Skin epidermis (tissue), 12 donors: ENCODE measurements at regions not wholly inside any gene's neighbourhood (a gene's known extent, or its start where the extent isn't known, plus 50 kb on each side); places are given as distances from the start of the nearest gene placed in this dataset.

Source experiments
- H3K27ac ChIP-seq, 21 experiments: fragments of 200-600 bp; sonication (generic) in 11 of 21; one replicate each; pipeline ENCODE4 v1.5.0; 2020; ENCODE audit warnings: mild to moderate bottlenecking in 3 of 21, inconsistent platforms in 2 of 21, moderate library complexity in 2 of 21
- H3K4me3 ChIP-seq, 7 experiments: fragments of 200-600 bp; sonication (generic) in 2 of 7; one replicate each; pipeline ENCODE4 v1.5.0; 2020; ENCODE audit warnings: inconsistent platforms in 2 of 7, mild to moderate bottlenecking in 2 of 7, moderate library complexity in 1 of 7

GRCh38 chr16:63349961-63350360, 1313.7 kb upstream of the CDH8 start:
- no peak overlapping the region for H3K27ac ChIP-seq
- no peak overlapping the region for H3K4me3 ChIP-seq

GRCh38 chr16:63346000-63346399, 1309.8 kb upstream of the CDH8 start:
- H3K4me3 ChIP-seq: no peak overlapping the region
- no peak overlapping the region for H3K27ac ChIP-seq

- no peak overlapping the region for H3K4me3 ChIP-seq
- H3K27ac ChIP-seq: no peak overlapping the region
Observed at GRCh38 chr16:63337264-63337663, 1301.0 kb upstream of the CDH8 start.

GRCh38 chr16:63331111-63331510, 1294.9 kb upstream of the CDH8 start:
- H3K4me3 ChIP-seq: no peak overlapping the region
- no peak overlapping the region for H3K27ac ChIP-seq

- no peak overlapping the region for H3K4me3 ChIP-seq
- no peak overlapping the region for H3K27ac ChIP-seq
Observed at GRCh38 chr16:63326736-63327339, 1290.6 kb upstream of the CDH8 start.

- Histone ChIP-seq H3K27ac (no peak overlapping the region), H3K4me3 (no peak overlapping the region)
Observed at GRCh38 chr16:63323722-63324705, 1287.8 kb upstream of the CDH8 start.

- H3K27ac ChIP-seq: no peak overlapping the region
- H3K4me3 ChIP-seq: no peak overlapping the region
Observed at GRCh38 chr16:63323055-63323454, 1286.8 kb upstream of the CDH8 start.

- Histone ChIP-seq H3K4me3 (no peak overlapping the region), H3K27ac (no peak overlapping the region)
Observed at GRCh38 chr16:63315229-63315628, 1279.0 kb upstream of the CDH8 start.

- H3K27ac ChIP-seq: no peak overlapping the region
Observed at GRCh38 chr16:63312346-63312745, 1276.1 kb upstream of the CDH8 start.

GRCh38 chr16:63311313-63311712, 1275.1 kb upstream of the CDH8 start:
- no peak overlapping the region for H3K4me3 ChIP-seq

More at GRCh38 chr16:63312346-63312745, 1276.1 kb upstream of the CDH8 start:
- H3K4me3 ChIP-seq: no peak overlapping the region

GRCh38 chr16:63302811-63303210, 1266.6 kb upstream of the CDH8 start:
- Histone ChIP-seq H3K4me3 (no peak overlapping the region), H3K27ac (no peak overlapping the region)

More at GRCh38 chr16:63311313-63311712, 1275.1 kb upstream of the CDH8 start:
- no peak overlapping the region for H3K27ac ChIP-seq

GRCh38 chr16:63301349-63301748, 1265.1 kb upstream of the CDH8 start:
- Histone ChIP-seq H3K27ac (no peak overlapping the region), H3K4me3 (no peak overlapping the region)

- H3K27ac ChIP-seq: no peak overlapping the region
Observed at GRCh38 chr16:63298993-63299392, 1262.8 kb upstream of the CDH8 start.

GRCh38 chr16:63292036-63292435, 1255.8 kb upstream of the CDH8 start:
- Histone ChIP-seq H3K4me3 (no peak overlapping the region), H3K27ac (no peak overlapping the region)

More at GRCh38 chr16:63298993-63299392, 1262.8 kb upstream of the CDH8 start:
- H3K4me3 ChIP-seq: no peak overlapping the region

- no peak overlapping the region for H3K4me3 ChIP-seq
- H3K27ac ChIP-seq: no peak overlapping the region
Observed at GRCh38 chr16:63289834-63290460, 1253.7 kb upstream of the CDH8 start.

GRCh38 chr16:63287401-63287800, 1251.2 kb upstream of the CDH8 start:
- no peak overlapping the region for H3K27ac ChIP-seq

GRCh38 chr16:63283721-63284120, 1247.5 kb upstream of the CDH8 start:
- H3K4me3 ChIP-seq: no peak overlapping the region

More at GRCh38 chr16:63287401-63287800, 1251.2 kb upstream of the CDH8 start:
- no peak overlapping the region for H3K4me3 ChIP-seq

GRCh38 chr16:63244631-63245030, 1208.4 kb upstream of the CDH8 start:
- Histone ChIP-seq H3K27ac (no peak overlapping the region), H3K4me3 (no peak overlapping the region)

More at GRCh38 chr16:63283721-63284120, 1247.5 kb upstream of the CDH8 start:
- no peak overlapping the region for H3K27ac ChIP-seq

GRCh38 chr16:63241497-63242028, 1205.3 kb upstream of the CDH8 start:
- no peak overlapping the region for H3K27ac ChIP-seq
- no peak overlapping the region for H3K4me3 ChIP-seq

GRCh38 chr16:63239065-63239570, 1202.9 kb upstream of the CDH8 start:
- Histone ChIP-seq H3K4me3 (no peak overlapping the region), H3K27ac (no peak overlapping the region)
